Activated CD8-positive, alpha-beta T cell treated with anti-CD3 and anti-CD28 coated beads for 36 hours (primary cell): ENCODE measurements at regions not wholly inside any gene's neighbourhood (a gene's known extent, or its start where the extent isn't known, plus 50 kb on each side); places are given as distances from the start of the nearest gene placed in this dataset.
"Not testable (repeated sequence)": the region's sequence is repeated elsewhere in the genome, so short reads cannot be mapped to it uniquely, and the experiment has no call there.

Experiments used
- ATAC-seq: fragments of 200-7000 bp; cut with Tn5 transposase; one replicate; pipeline ENCODE4 v1.10.0; 2021; ENCODE audit warnings: mild to moderate bottlenecking, moderate library complexity
- CTCF ChIA-PET: fragments of 350-600 bp; sonication (Branson Sonifier 250); formaldehyde crosslinking; loops from one replicate; lab custom pipeline; 2021; ENCODE audit warnings: antibody characterized with exemption; lab: Charles Lee
- POLR2A ChIA-PET: fragments of 350-600 bp; sonication (Branson Sonifier 250); formaldehyde crosslinking; loops from one replicate; lab custom pipeline; 2021; ENCODE audit warnings: antibody characterized with exemption; lab: Charles Lee
- DNase-seq: peaks from one replicate; pipeline ENCODE4 v3.0.0-alpha.2; 2020
- H3K27ac Mint-ChIP-seq: one replicate; pipeline ENCODE4 v1.8.0; 2021; ENCODE audit warnings: mild to moderate bottlenecking, mixed read lengths
- H3K27me3 Mint-ChIP-seq: one replicate; pipeline ENCODE4 v1.8.0; 2021; ENCODE audit warnings: mixed read lengths
- H3K36me3 Mint-ChIP-seq: one replicate; pipeline ENCODE4 v1.8.0; 2021; ENCODE audit warnings: low read depth, mixed read lengths
- H3K4me1 Mint-ChIP-seq: one replicate; pipeline ENCODE4 v1.8.0; 2021; ENCODE audit warnings: low read depth, mixed read lengths
- H3K4me3 Mint-ChIP-seq: one replicate; pipeline ENCODE4 v1.8.0; 2021; ENCODE audit warnings: mild to moderate bottlenecking, moderate library complexity, mixed read lengths
- H3K9me3 Mint-ChIP-seq: one replicate; pipeline ENCODE4 v1.8.0; 2021; ENCODE audit warnings: mixed read lengths
- intact Hi-C: fragments of 100-400 bp; cut with micrococcal nuclease; formaldehyde crosslinking; loops from one replicate; pipeline ENCODE4 v1.10.0; 2022
- TF ChIP-seq, protein P1 (sequence below): fragments of 200-600 bp; IDR thresholded peaks from one replicate; pipeline ENCODE4 v1.8.0; 2022; ENCODE audit warnings: antibody characterized with exemption, mild to moderate bottlenecking

DNA sequence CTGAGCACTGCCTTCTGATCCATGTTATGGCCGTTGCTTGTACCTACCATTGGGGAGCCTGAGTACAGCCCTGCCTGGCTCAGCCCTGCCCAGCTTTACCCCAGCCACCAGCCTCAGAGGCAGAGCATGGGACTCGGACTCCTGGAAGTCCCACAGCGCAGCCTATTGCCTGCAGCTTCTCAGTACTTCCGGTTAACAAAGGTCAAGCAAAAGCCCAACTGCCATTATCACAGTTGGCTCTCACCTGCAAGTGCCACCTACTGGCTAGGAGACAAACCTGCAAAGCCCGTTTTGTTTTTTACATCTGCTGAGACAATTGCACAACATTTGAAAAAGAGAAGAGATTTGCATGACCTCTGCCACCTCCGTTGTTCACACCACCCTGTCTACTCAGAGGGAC is 1081.7 kb downstream of the NAALADL2 start:
- ChIA-PET CTCF (interaction anchor here (1.7 to 2.0 kb wide), 2 partner anchors 9 to 11 kb away, joined by 4 read pairs; no protein-coding TSS in a partner anchor), POLR2A (no interaction called here)
- Mint-ChIP-seq H3K27ac (no peak overlapping the region), H3K4me3 (no peak overlapping the region), H3K9me3 (peaks cover 27% of the 10 kb centered on the region), H3K36me3 (no peaks in the 10 kb centered on the region), H3K4me1 (no peaks in the 10 kb centered on the region), H3K27me3 (no peaks in the 10 kb centered on the region)
- DNase-seq (no peak), ATAC-seq (no peak)
- intact Hi-C loops = no loop called here
- TF ChIP-seq, protein P1, sequence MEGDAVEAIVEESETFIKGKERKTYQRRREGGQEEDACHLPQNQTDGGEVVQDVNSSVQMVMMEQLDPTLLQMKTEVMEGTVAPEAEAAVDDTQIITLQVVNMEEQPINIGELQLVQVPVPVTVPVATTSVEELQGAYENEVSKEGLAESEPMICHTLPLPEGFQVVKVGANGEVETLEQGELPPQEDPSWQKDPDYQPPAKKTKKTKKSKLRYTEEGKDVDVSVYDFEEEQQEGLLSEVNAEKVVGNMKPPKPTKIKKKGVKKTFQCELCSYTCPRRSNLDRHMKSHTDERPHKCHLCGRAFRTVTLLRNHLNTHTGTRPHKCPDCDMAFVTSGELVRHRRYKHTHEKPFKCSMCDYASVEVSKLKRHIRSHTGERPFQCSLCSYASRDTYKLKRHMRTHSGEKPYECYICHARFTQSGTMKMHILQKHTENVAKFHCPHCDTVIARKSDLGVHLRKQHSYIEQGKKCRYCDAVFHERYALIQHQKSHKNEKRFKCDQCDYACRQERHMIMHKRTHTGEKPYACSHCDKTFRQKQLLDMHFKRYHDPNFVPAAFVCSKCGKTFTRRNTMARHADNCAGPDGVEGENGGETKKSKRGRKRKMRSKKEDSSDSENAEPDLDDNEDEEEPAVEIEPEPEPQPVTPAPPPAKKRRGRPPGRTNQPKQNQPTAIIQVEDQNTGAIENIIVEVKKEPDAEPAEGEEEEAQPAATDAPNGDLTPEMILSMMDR = no peak

DNA sequence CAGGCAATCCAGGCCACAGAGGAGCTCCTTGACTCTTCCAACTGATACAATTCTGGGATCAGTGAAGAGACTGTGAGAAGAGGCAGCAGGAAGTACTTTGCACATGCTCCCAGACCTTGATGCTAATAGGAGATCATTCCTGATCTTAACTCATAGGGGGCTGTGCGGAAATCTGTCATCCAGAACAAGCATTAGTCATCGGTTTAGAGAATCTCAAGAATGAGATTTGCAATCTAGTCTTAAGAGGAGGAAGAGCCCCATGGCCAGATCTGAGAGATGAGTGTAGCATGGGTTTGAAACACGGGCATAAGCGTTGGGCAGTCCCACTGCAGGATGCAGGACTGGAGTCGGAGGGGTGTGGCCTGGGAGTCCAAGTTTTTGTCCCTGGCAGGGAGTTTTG is 1081.1 kb downstream of the NAALADL2 start:
- intact Hi-C loops = no loop called here
- CTCF ChIA-PET = interaction anchor here (2.0 kb wide), 1 partner anchor 9 kb away, joined by 4 read pairs; no protein-coding TSS in a partner anchor
- no peaks in the 10 kb centered on the region for H3K27me3 Mint-ChIP-seq
- DNase-seq (no peak), ATAC-seq (no peak)
- H3K9me3 Mint-ChIP-seq = peaks cover 30% of the 10 kb centered on the region
- H3K27ac Mint-ChIP-seq = no peak overlapping the region
- POLR2A ChIA-PET = no interaction called here
- no peaks in the 10 kb centered on the region for H3K36me3 Mint-ChIP-seq
- TF ChIP-seq, protein P1 = no peak
- no peaks in the 10 kb centered on the region for H3K4me1 Mint-ChIP-seq
- H3K4me3 Mint-ChIP-seq = no peak overlapping the region

DNA sequence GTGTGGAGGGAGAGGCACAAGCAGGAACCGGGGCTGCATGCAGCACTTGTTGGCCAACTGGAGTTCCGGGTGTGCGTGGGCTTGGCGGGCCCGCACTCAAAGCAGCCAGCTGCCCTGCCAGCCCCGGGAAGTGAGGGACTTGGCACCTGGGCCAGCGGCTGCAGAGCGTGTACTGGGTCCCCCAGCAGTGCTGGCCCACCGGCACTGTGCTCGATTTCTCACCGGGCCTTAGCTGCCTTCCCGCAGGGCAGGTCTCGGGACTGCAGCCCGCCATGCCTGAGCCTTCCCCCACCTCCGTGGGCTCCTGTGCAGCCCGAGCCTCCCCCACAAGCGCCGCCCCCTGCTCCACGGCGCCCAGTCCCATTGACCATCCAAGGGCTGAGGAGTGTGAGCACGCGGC is 1078.2 kb downstream of the NAALADL2 start:
- H3K4me3 Mint-ChIP-seq, DNase-seq, H3K4me1 Mint-ChIP-seq, H3K36me3 Mint-ChIP-seq, H3K27me3 Mint-ChIP-seq, ATAC-seq, H3K27ac Mint-ChIP-seq, intact Hi-C loops, POLR2A ChIA-PET, CTCF ChIA-PET: not testable (repeated sequence)
- peaks cover 24% of the 10 kb centered on the region for H3K9me3 Mint-ChIP-seq

DNA sequence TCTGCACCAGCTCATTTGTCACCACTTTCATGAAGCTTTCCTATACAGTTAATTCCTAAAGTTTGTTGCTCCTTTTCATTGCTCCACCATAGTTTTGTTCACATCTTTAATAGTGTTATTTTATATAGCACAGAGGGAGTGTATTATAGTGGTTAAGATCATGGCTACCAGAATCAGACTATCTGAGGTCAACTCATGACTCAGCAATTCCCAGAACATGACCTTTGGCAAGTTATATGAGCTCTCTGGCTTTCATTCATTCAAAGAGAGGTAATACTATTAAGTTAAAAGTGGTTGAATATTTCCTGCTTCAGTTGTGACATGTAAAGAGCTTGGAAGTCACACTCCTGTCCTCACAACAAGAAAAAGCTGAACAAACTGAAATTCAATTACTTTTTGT is 1073.5 kb downstream of the NAALADL2 start:
- H3K9me3 Mint-ChIP-seq = peaks cover 12% of the 10 kb centered on the region
- H3K4me3 Mint-ChIP-seq = no peak overlapping the region
- TF ChIP-seq, protein P1 = no peak
- intact Hi-C loops = no loop called here
- ATAC-seq (no peak), DNase-seq (no peak)
- H3K36me3 Mint-ChIP-seq = no peaks in the 10 kb centered on the region
- ChIA-PET POLR2A (no interaction called here), CTCF (no interaction called here)
- no peaks in the 10 kb centered on the region for H3K4me1 Mint-ChIP-seq
- H3K27ac Mint-ChIP-seq = no peak overlapping the region
- no peaks in the 10 kb centered on the region for H3K27me3 Mint-ChIP-seq

DNA sequence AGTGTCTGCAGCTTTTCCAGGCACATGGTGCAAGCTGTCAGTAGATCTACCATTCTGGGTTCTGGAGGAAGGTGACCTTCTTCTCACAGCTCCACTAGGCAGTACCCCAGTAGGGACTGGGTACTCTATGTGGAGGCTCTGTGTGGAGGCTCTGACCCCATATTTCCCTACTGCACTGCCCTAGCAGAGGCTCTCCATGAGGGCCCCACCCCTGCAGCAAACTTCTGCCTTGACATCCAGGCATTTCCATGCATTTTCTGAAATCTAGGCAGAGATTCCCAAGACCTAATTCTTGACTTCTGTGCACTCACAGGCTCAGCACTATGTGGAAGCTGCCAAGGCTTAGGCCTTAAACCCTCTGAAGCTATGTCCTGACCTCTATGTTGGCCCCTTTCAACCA is 1060.0 kb downstream of the NAALADL2 start:
- TF ChIP-seq, protein P1 = no peak
- CTCF ChIA-PET = no interaction called here
- Mint-ChIP-seq H3K27ac (no peak overlapping the region), H3K4me3 (no peak overlapping the region), H3K9me3 (peaks cover 5% of the 10 kb centered on the region), H3K27me3 (no peaks in the 10 kb centered on the region), H3K36me3 (no peaks in the 10 kb centered on the region), H3K4me1 (no peaks in the 10 kb centered on the region)
- intact Hi-C loops = no loop called here
- ATAC-seq (no peak), DNase-seq (no peak)
- POLR2A ChIA-PET = no interaction called here
